ENCODE measurements at regions not wholly inside any gene's neighbourhood (a gene's known extent, or its start where the extent isn't known, plus 50 kb on each side); places are given as distances from the start of the nearest gene placed in this dataset.

- no peak for DNase-seq
- H3K27ac ChIP-seq (ENCODE audit: low read length): no peak overlapping the region
- H3K4me1 ChIP-seq (ENCODE audit: control insufficient read depth, insufficient read depth, low read length): peaks cover 23% of the 10 kb centered on the region
- no peaks in the 10 kb centered on the region for H3K27me3 ChIP-seq (ENCODE audit: control insufficient read depth, insufficient read depth, low read length)
- H3K36me3 ChIP-seq (ENCODE audit: control insufficient read depth, insufficient read depth, low read length): no peaks in the 10 kb centered on the region
- H3K9me3 ChIP-seq (ENCODE audit: control insufficient read depth, low read depth, low read length): no peaks in the 10 kb centered on the region
- H3K4me3 ChIP-seq (ENCODE audit: low read length): no peak overlapping the region
Measured at GRCh38 chr13:97121894-97122293, 100.2 kb upstream of the MBNL2 start.

GRCh38 chr13:97122381-97122996 lies 99.6 kb upstream of the MBNL2 start:
- Histone ChIP-seq H3K4me1 (ENCODE audit: control insufficient read depth, insufficient read depth, low read length) (peaks cover 23% of the 10 kb centered on the region), H3K9me3 (ENCODE audit: control insufficient read depth, low read depth, low read length) (no peaks in the 10 kb centered on the region), H3K27ac (ENCODE audit: low read length) (no peak overlapping the region), H3K4me3 (ENCODE audit: low read length) (no peak overlapping the region), H3K27me3 (ENCODE audit: control insufficient read depth, insufficient read depth, low read length) (no peaks in the 10 kb centered on the region), H3K36me3 (ENCODE audit: control insufficient read depth, insufficient read depth, low read length) (no peaks in the 10 kb centered on the region)
- WGBS (ENCODE audit: insufficient coverage, low lambda C conversion rate): 96% methylated on average over 4 of the region's 4 CpGs
- DNase-seq: no peak

- Histone ChIP-seq H3K27ac (ENCODE audit: low read length) (no peak overlapping the region), H3K4me1 (ENCODE audit: control insufficient read depth, insufficient read depth, low read length) (peaks cover 23% of the 10 kb centered on the region)
Measured at GRCh38 chr13:97124206-97124605, 97.9 kb upstream of the MBNL2 start.

GRCh38 chr13:97124915-97125809 lies 97.0 kb upstream of the MBNL2 start:
- H3K27ac ChIP-seq (ENCODE audit: low read length): peak overlapping the region; percentile 57
- H3K9me3 ChIP-seq (ENCODE audit: control insufficient read depth, low read depth, low read length): no peaks in the 10 kb centered on the region
- no peaks in the 10 kb centered on the region for H3K36me3 ChIP-seq (ENCODE audit: control insufficient read depth, insufficient read depth, low read length)
- WGBS (ENCODE audit: insufficient coverage, low lambda C conversion rate): no CpG with 5 or more reads among the region's 9 CpGs
- no peaks in the 10 kb centered on the region for H3K27me3 ChIP-seq (ENCODE audit: control insufficient read depth, insufficient read depth, low read length)
- DNase-seq: peak; percentile 84 to 88
- H3K4me3 ChIP-seq (ENCODE audit: low read length): no peak overlapping the region
- H3K4me1 ChIP-seq (ENCODE audit: control insufficient read depth, insufficient read depth, low read length): peaks cover 23% of the 10 kb centered on the region

More at GRCh38 chr13:97124206-97124605, 97.9 kb upstream of the MBNL2 start:
- H3K27me3 ChIP-seq (ENCODE audit: control insufficient read depth, insufficient read depth, low read length): no peaks in the 10 kb centered on the region
- no peaks in the 10 kb centered on the region for H3K9me3 ChIP-seq (ENCODE audit: control insufficient read depth, low read depth, low read length)
- no peaks in the 10 kb centered on the region for H3K36me3 ChIP-seq (ENCODE audit: control insufficient read depth, insufficient read depth, low read length)
- no peak for DNase-seq
- 100% methylated on average over 1 of the region's 4 CpGs for WGBS (ENCODE audit: insufficient coverage, low lambda C conversion rate)
- no peak overlapping the region for H3K4me3 ChIP-seq (ENCODE audit: low read length)

GRCh38 chr13:97125810-97126738 lies 96.1 kb upstream of the MBNL2 start:
- Histone ChIP-seq H3K9me3 (ENCODE audit: control insufficient read depth, low read depth, low read length) (no peaks in the 10 kb centered on the region), H3K27me3 (ENCODE audit: control insufficient read depth, insufficient read depth, low read length) (no peaks in the 10 kb centered on the region), H3K4me3 (ENCODE audit: low read length) (no peak overlapping the region), H3K36me3 (ENCODE audit: control insufficient read depth, insufficient read depth, low read length) (no peaks in the 10 kb centered on the region), H3K4me1 (ENCODE audit: control insufficient read depth, insufficient read depth, low read length) (peaks cover 23% of the 10 kb centered on the region), H3K27ac (ENCODE audit: low read length) (peak overlapping the region; percentile 57)
- DNase-seq: no peak
- no CpG with 5 or more reads among the region's 13 CpGs for WGBS (ENCODE audit: insufficient coverage, low lambda C conversion rate)

GRCh38 chr13:97127842-97128241 lies 94.3 kb upstream of the MBNL2 start:
- WGBS (ENCODE audit: insufficient coverage, low lambda C conversion rate): no CpG with 5 or more reads among the region's 1 CpG
- no peaks in the 10 kb centered on the region for H3K36me3 ChIP-seq (ENCODE audit: control insufficient read depth, insufficient read depth, low read length)
- no peak overlapping the region for H3K4me3 ChIP-seq (ENCODE audit: low read length)
- no peaks in the 10 kb centered on the region for H3K9me3 ChIP-seq (ENCODE audit: control insufficient read depth, low read depth, low read length)
- peak overlapping the region; percentile 46 for H3K27ac ChIP-seq (ENCODE audit: low read length)
- peaks cover 21% of the 10 kb centered on the region for H3K4me1 ChIP-seq (ENCODE audit: control insufficient read depth, insufficient read depth, low read length)
- DNase-seq: peak; percentile 40 to 43
- H3K27me3 ChIP-seq (ENCODE audit: control insufficient read depth, insufficient read depth, low read length): no peaks in the 10 kb centered on the region

- Histone ChIP-seq H3K4me3 (ENCODE audit: low read length) (no peak overlapping the region), H3K4me1 (ENCODE audit: control insufficient read depth, insufficient read depth, low read length) (peaks cover 12% of the 10 kb centered on the region), H3K27ac (ENCODE audit: low read length) (no peak overlapping the region), H3K27me3 (ENCODE audit: control insufficient read depth, insufficient read depth, low read length) (no peaks in the 10 kb centered on the region), H3K9me3 (ENCODE audit: control insufficient read depth, low read depth, low read length) (no peaks in the 10 kb centered on the region), H3K36me3 (ENCODE audit: control insufficient read depth, insufficient read depth, low read length) (no peaks in the 10 kb centered on the region)
- no CpG with 5 or more reads among the region's 1 CpG for WGBS (ENCODE audit: insufficient coverage, low lambda C conversion rate)
- no peak for DNase-seq
Measured at GRCh38 chr13:97130190-97130589, 91.9 kb upstream of the MBNL2 start.

GRCh38 chr13:97131447-97131846 lies 90.7 kb upstream of the MBNL2 start:
- WGBS (ENCODE audit: insufficient coverage, low lambda C conversion rate): 96% methylated on average over 3 of the region's 4 CpGs
- Histone ChIP-seq H3K9me3 (ENCODE audit: control insufficient read depth, low read depth, low read length) (no peaks in the 10 kb centered on the region), H3K36me3 (ENCODE audit: control insufficient read depth, insufficient read depth, low read length) (no peaks in the 10 kb centered on the region), H3K4me1 (ENCODE audit: control insufficient read depth, insufficient read depth, low read length) (no peaks in the 10 kb centered on the region), H3K27me3 (ENCODE audit: control insufficient read depth, insufficient read depth, low read length) (no peaks in the 10 kb centered on the region), H3K4me3 (ENCODE audit: low read length) (no peak overlapping the region), H3K27ac (ENCODE audit: low read length) (no peak overlapping the region)
- no peak for DNase-seq

GRCh38 chr13:97133554-97133953 lies 88.6 kb upstream of the MBNL2 start:
- no peaks in the 10 kb centered on the region for H3K36me3 ChIP-seq (ENCODE audit: control insufficient read depth, insufficient read depth, low read length)
- no peaks in the 10 kb centered on the region for H3K4me1 ChIP-seq (ENCODE audit: control insufficient read depth, insufficient read depth, low read length)
- no peaks in the 10 kb centered on the region for H3K27me3 ChIP-seq (ENCODE audit: control insufficient read depth, insufficient read depth, low read length)
- WGBS (ENCODE audit: insufficient coverage, low lambda C conversion rate): no CpG with 5 or more reads among the region's 3 CpGs
- no peak overlapping the region for H3K4me3 ChIP-seq (ENCODE audit: low read length)
- H3K9me3 ChIP-seq (ENCODE audit: control insufficient read depth, low read depth, low read length): no peaks in the 10 kb centered on the region
- H3K27ac ChIP-seq (ENCODE audit: low read length): no peak overlapping the region
- no peak for DNase-seq

- H3K4me3 ChIP-seq (ENCODE audit: low read length): no peak overlapping the region
- H3K4me1 ChIP-seq (ENCODE audit: control insufficient read depth, insufficient read depth, low read length): no peaks in the 10 kb centered on the region
- no peak overlapping the region for H3K27ac ChIP-seq (ENCODE audit: low read length)
- H3K27me3 ChIP-seq (ENCODE audit: control insufficient read depth, insufficient read depth, low read length): no peaks in the 10 kb centered on the region
- H3K9me3 ChIP-seq (ENCODE audit: control insufficient read depth, low read depth, low read length): no peaks in the 10 kb centered on the region
- H3K36me3 ChIP-seq (ENCODE audit: control insufficient read depth, insufficient read depth, low read length): no peaks in the 10 kb centered on the region
- no CpG with 5 or more reads among the region's 3 CpGs for WGBS (ENCODE audit: insufficient coverage, low lambda C conversion rate)
- DNase-seq: no peak
Measured at GRCh38 chr13:97133955-97134354, 88.2 kb upstream of the MBNL2 start.

All from large intestine (tissue), 3 donors.